ENCODE measurements at regions not wholly inside any gene's neighbourhood (a gene's known extent, or its start where the extent isn't known, plus 50 kb on each side); places are given as distances from the start of the nearest gene placed in this dataset.

DNA sequence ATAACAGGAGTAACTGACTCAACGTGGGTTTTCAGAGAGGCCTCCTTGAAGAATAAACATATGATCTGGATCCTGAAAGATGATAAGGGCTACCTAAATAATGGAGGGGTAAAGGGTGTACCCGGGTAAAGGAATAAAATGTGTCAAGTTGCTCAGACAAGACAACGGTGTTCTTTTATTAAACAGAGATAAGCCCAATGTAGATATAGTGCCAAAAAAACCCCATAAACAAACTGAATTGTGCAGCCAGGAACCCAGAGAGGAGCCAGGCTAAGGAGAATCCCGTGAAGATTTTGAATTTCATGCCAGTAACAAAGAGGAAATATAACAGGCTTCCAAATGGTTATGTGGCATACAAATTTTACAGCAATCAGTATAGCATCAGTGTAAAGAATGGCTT lies 618.2 kb downstream of the CPS1 start:
- TF ChIP-seq, protein P1, sequence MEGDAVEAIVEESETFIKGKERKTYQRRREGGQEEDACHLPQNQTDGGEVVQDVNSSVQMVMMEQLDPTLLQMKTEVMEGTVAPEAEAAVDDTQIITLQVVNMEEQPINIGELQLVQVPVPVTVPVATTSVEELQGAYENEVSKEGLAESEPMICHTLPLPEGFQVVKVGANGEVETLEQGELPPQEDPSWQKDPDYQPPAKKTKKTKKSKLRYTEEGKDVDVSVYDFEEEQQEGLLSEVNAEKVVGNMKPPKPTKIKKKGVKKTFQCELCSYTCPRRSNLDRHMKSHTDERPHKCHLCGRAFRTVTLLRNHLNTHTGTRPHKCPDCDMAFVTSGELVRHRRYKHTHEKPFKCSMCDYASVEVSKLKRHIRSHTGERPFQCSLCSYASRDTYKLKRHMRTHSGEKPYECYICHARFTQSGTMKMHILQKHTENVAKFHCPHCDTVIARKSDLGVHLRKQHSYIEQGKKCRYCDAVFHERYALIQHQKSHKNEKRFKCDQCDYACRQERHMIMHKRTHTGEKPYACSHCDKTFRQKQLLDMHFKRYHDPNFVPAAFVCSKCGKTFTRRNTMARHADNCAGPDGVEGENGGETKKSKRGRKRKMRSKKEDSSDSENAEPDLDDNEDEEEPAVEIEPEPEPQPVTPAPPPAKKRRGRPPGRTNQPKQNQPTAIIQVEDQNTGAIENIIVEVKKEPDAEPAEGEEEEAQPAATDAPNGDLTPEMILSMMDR (IDR thresholded peaks at IDR 0.05; ENCODE audit: borderline replicate concordance, extremely low read depth, low read length, poor library complexity, severe bottlenecking) = no peak
- TF ChIP-seq EZH2 (IDR thresholded peaks at IDR 0.05; ENCODE audit: borderline replicate concordance, low read depth, low read length, severe bottlenecking) = no peak

Data from DND-41 (cell line).